SJSA1 (cell line): ENCODE measurements at regions not wholly inside any gene's neighbourhood (a gene's known extent, or its start where the extent isn't known, plus 50 kb on each side); places are given as distances from the start of the nearest gene placed in this dataset.
A peak's percentile ranks its signal among the peaks of the same experiment; 100 is the strongest.
"Not testable (repeated sequence)": the region's sequence is repeated elsewhere in the genome, so short reads cannot be mapped to it uniquely, and the experiment has no call there.

Source experiments
- DNase-seq, 2 experiments: peaks; one replicate each; pipeline ENCODE4 v3.0.0-alpha.2; 2015 to 2020; ENCODE audit warnings: low spot score in 2 of 2, low read depth in 1 of 2
- H3K27ac ChIP-seq: fragments of 250-450 bp; sonication (Bioruptor Pico); 2 replicates; pipeline ENCODE4 v1.5.1; 2020; ENCODE audit warnings: mild to moderate bottlenecking, moderate library complexity
- H3K27me3 ChIP-seq: fragments of 250-450 bp; sonication (Bioruptor Pico); replicated peaks from 2 replicates; pipeline ENCODE4 v1.5.1; 2020; ENCODE audit warnings: mild to moderate bottlenecking, moderate library complexity
- H3K36me3 ChIP-seq: fragments of 250-450 bp; sonication (Bioruptor Pico); 2 replicates; pipeline ENCODE4 v1.5.1; 2020; ENCODE audit warnings: mild to moderate bottlenecking
- H3K4me1 ChIP-seq: fragments of 250-450 bp; sonication (Bioruptor Pico); replicated peaks from 2 replicates; pipeline ENCODE4 v1.6.1; 2021; ENCODE audit warnings: mild to moderate bottlenecking
- H3K4me3 ChIP-seq: fragments of 250-450 bp; sonication (Bioruptor Pico); 2 replicates; pipeline ENCODE4 v1.5.1; 2020; ENCODE audit warnings: mild to moderate bottlenecking
- H3K9me3 ChIP-seq: fragments of 250-450 bp; sonication (Bioruptor Pico); replicated peaks from 2 replicates; pipeline ENCODE4 v1.5.1; 2020; ENCODE audit warnings: mild to moderate bottlenecking

GRCh38 chr1:173257805-173258204 lies 50.7 kb upstream of the TNFSF4 start:
- H3K9me3 ChIP-seq: no peaks in the 10 kb centered on the region
- H3K27ac ChIP-seq: no peak overlapping the region
- DNase-seq: no peak
- no peaks in the 10 kb centered on the region for H3K4me1 ChIP-seq
- no peaks in the 10 kb centered on the region for H3K36me3 ChIP-seq
- no peak overlapping the region for H3K4me3 ChIP-seq
- H3K27me3 ChIP-seq: no peaks in the 10 kb centered on the region

GRCh38 chr1:173258479-173259264 lies 51.5 kb upstream of the TNFSF4 start:
- Histone ChIP-seq H3K4me1 (no peaks in the 10 kb centered on the region), H3K4me3 (no peak overlapping the region), H3K9me3 (no peaks in the 10 kb centered on the region), H3K27me3 (no peaks in the 10 kb centered on the region), H3K27ac (no peak overlapping the region), H3K36me3 (no peaks in the 10 kb centered on the region)
- no peak for DNase-seq

GRCh38 chr1:173260329-173260728 lies 53.2 kb upstream of the TNFSF4 start:
- not testable (repeated sequence) for H3K4me1 ChIP-seq, H3K9me3 ChIP-seq, H3K27ac ChIP-seq, H3K36me3 ChIP-seq, DNase-seq, H3K27me3 ChIP-seq, H3K4me3 ChIP-seq

GRCh38 chr1:173266841-173267240 lies 59.7 kb upstream of the TNFSF4 start:
- no peak for DNase-seq
- no peaks in the 10 kb centered on the region for H3K36me3 ChIP-seq
- no peak overlapping the region for H3K27ac ChIP-seq
- H3K4me3 ChIP-seq: no peak overlapping the region
- no peaks in the 10 kb centered on the region for H3K9me3 ChIP-seq
- H3K27me3 ChIP-seq: no peaks in the 10 kb centered on the region
- H3K4me1 ChIP-seq: peaks cover 22% of the 10 kb centered on the region

GRCh38 chr1:173267453-173267945 lies 60.4 kb upstream of the TNFSF4 start:
- H3K4me1 ChIP-seq: peaks cover 22% of the 10 kb centered on the region
- H3K4me3 ChIP-seq: no peak overlapping the region
- H3K27ac ChIP-seq: no peak overlapping the region
- no peaks in the 10 kb centered on the region for H3K36me3 ChIP-seq
- no peaks in the 10 kb centered on the region for H3K27me3 ChIP-seq
- H3K9me3 ChIP-seq: no peaks in the 10 kb centered on the region
- DNase-seq: no peak

- no peak overlapping the region for H3K27ac ChIP-seq
- no peak for DNase-seq
- H3K36me3 ChIP-seq: no peaks in the 10 kb centered on the region
- H3K9me3 ChIP-seq: no peaks in the 10 kb centered on the region
- no peak overlapping the region for H3K4me3 ChIP-seq
- peaks cover 22% of the 10 kb centered on the region for H3K4me1 ChIP-seq
- H3K27me3 ChIP-seq: no peaks in the 10 kb centered on the region
Observed at GRCh38 chr1:173268261-173268660, 61.1 kb upstream of the TNFSF4 start.

GRCh38 chr1:173268786-173269277 lies 61.7 kb upstream of the TNFSF4 start:
- Histone ChIP-seq H3K4me1 (peaks cover 22% of the 10 kb centered on the region), H3K4me3 (no peak overlapping the region), H3K9me3 (no peaks in the 10 kb centered on the region), H3K36me3 (no peaks in the 10 kb centered on the region), H3K27ac (no peak overlapping the region), H3K27me3 (no peaks in the 10 kb centered on the region)
- no peak for DNase-seq

- Histone ChIP-seq H3K4me1 (peaks cover 22% of the 10 kb centered on the region), H3K27ac (peak overlapping the region; percentile 32), H3K27me3 (no peaks in the 10 kb centered on the region), H3K36me3 (no peaks in the 10 kb centered on the region), H3K4me3 (no peak overlapping the region), H3K9me3 (no peaks in the 10 kb centered on the region)
- DNase-seq: peak in 1 of 2 experiments; percentile 37
Observed at GRCh38 chr1:173269490-173270230, 62.5 kb upstream of the TNFSF4 start.

GRCh38 chr1:173270243-173270642 lies 63.1 kb upstream of the TNFSF4 start:
- Histone ChIP-seq H3K4me1 (peaks cover 22% of the 10 kb centered on the region), H3K4me3 (no peak overlapping the region), H3K9me3 (no peaks in the 10 kb centered on the region), H3K27ac (peak overlapping the region; percentile 32; the same call in 1 of the 2 replicates), H3K36me3 (no peaks in the 10 kb centered on the region), H3K27me3 (no peaks in the 10 kb centered on the region)
- no peak for DNase-seq

GRCh38 chr1:173271021-173271420 lies 63.9 kb upstream of the TNFSF4 start:
- H3K4me3 ChIP-seq, H3K36me3 ChIP-seq, DNase-seq, H3K27me3 ChIP-seq, H3K27ac ChIP-seq, H3K9me3 ChIP-seq: not testable (repeated sequence)
- H3K4me1 ChIP-seq: peaks cover 22% of the 10 kb centered on the region

GRCh38 chr1:173275496-173275895 lies 68.4 kb upstream of the TNFSF4 start:
- Histone ChIP-seq H3K27me3 (no peaks in the 10 kb centered on the region), H3K4me3 (no peak overlapping the region), H3K27ac (no peak overlapping the region), H3K36me3 (no peaks in the 10 kb centered on the region), H3K9me3 (peaks cover 3% of the 10 kb centered on the region; the same call in 1 of the 2 replicates), H3K4me1 (no peaks in the 10 kb centered on the region)
- DNase-seq: no peak

- DNase-seq: no peak
- Histone ChIP-seq H3K9me3 (peaks cover 3% of the 10 kb centered on the region; the same call in 1 of the 2 replicates), H3K4me1 (no peaks in the 10 kb centered on the region)
Observed at GRCh38 chr1:173276922-173277800, 70.0 kb upstream of the TNFSF4 start.

GRCh38 chr1:173280899-173281660 lies 73.9 kb upstream of the TNFSF4 start:
- H3K27me3 ChIP-seq: no peaks in the 10 kb centered on the region
- H3K9me3 ChIP-seq: peaks cover 3% of the 10 kb centered on the region; the same call in 1 of the 2 replicates
- no peaks in the 10 kb centered on the region for H3K36me3 ChIP-seq
- H3K4me1 ChIP-seq: no peaks in the 10 kb centered on the region
- no peak overlapping the region for H3K4me3 ChIP-seq
- no peak overlapping the region for H3K27ac ChIP-seq
- DNase-seq: no peak

More at GRCh38 chr1:173276922-173277800, 70.0 kb upstream of the TNFSF4 start:
- no peak overlapping the region for H3K4me3 ChIP-seq
- no peaks in the 10 kb centered on the region for H3K27me3 ChIP-seq
- no peaks in the 10 kb centered on the region for H3K36me3 ChIP-seq
- H3K27ac ChIP-seq: no peak overlapping the region
